Neural progenitor cell (in vitro differentiated cells): ENCODE measurements at regions not wholly inside any gene's neighbourhood (a gene's known extent, or its start where the extent isn't known, plus 50 kb on each side); places are given as distances from the start of the nearest gene placed in this dataset.

Experiments used
- DNase-seq: peaks from one replicate; pipeline ENCODE4 v3.0.0-alpha.2; 2016; ENCODE audit warnings: low spot score
- H2AFZ ChIP-seq: fragments of 200-600 bp; sonication (generic); replicated peaks from 2 replicates; pipeline ENCODE4 v1.6.1; 2016; ENCODE audit warnings: antibody characterized with exemption
- H3F3A ChIP-seq: fragments of 200-600 bp; sonication (generic); 2 replicates; pipeline ENCODE4 v1.6.1; 2016; ENCODE audit warnings: antibody characterized with exemption, low read depth
- H3K27ac ChIP-seq: fragments of 200-600 bp; sonication (generic); 2 replicates; pipeline ENCODE4 v1.5.1; 2016; ENCODE audit warnings: mild to moderate bottlenecking
- H3K27me3 ChIP-seq: fragments of 200-600 bp; sonication (generic); 2 replicates; pipeline ENCODE4 v1.6.1; 2016; ENCODE audit warnings: mild to moderate bottlenecking, moderate library complexity
- H3K36me3 ChIP-seq: fragments of 200-600 bp; sonication (generic); 2 replicates; pipeline ENCODE4 v1.5.1; 2016
- H3K4me1 ChIP-seq: fragments of 200-600 bp; sonication (generic); 2 replicates; pipeline ENCODE4 v1.6.1; 2016; ENCODE audit warnings: mixed run types
- H3K4me2 ChIP-seq: fragments of 200-600 bp; sonication (generic); 2 replicates; pipeline ENCODE4 v1.6.1; 2016
- H3K4me3 ChIP-seq: fragments of 200-600 bp; sonication (generic); 2 replicates; pipeline ENCODE4 v1.5.1; 2016
- H3K79me2 ChIP-seq: fragments of 200-600 bp; sonication (generic); 2 replicates; pipeline ENCODE4 v1.6.1; 2016; ENCODE audit warnings: low read depth
- H3K9ac ChIP-seq: fragments of 200-600 bp; sonication (generic); 2 replicates; pipeline ENCODE4 v1.6.1; 2016
- H3K9me3 ChIP-seq: fragments of 200-600 bp; sonication (generic); 2 replicates; pipeline ENCODE4 v1.5.1; 2016; ENCODE audit warnings: low read depth
- H4K20me1 ChIP-seq: fragments of 200-600 bp; sonication (generic); 2 replicates; pipeline ENCODE4 v1.6.1; 2016; ENCODE audit warnings: low read depth
- H3K27ac Mint-ChIP-seq: 3 replicates; pipeline ENCODE4 v1.8.0; 2021; ENCODE audit warnings: mixed read lengths
- H3K27me3 Mint-ChIP-seq: 2 replicates; pipeline ENCODE4 v1.8.0; 2022; ENCODE audit warnings: low read depth, mild to moderate bottlenecking, inconsistent platforms, moderate library complexity, mixed read lengths; ENCODE audit not compliant: insufficient read depth
- H3K36me3 Mint-ChIP-seq: 3 replicates; pipeline ENCODE4 v1.8.0; 2021; ENCODE audit warnings: mixed read lengths
- H3K4me1 Mint-ChIP-seq: 3 replicates; pipeline ENCODE4 v1.8.0; 2021; ENCODE audit warnings: mixed read lengths
- H3K4me3 Mint-ChIP-seq: 3 replicates; pipeline ENCODE4 v1.8.0; 2021; ENCODE audit warnings: mild to moderate bottlenecking, moderate library complexity, mixed read lengths
- H3K9me3 Mint-ChIP-seq: 3 replicates; pipeline ENCODE4 v1.8.0; 2020; ENCODE audit warnings: mixed read lengths
- EZH2 ChIP-seq: fragments of 200-600 bp; sonication (generic); IDR thresholded peaks from 2 replicates; pipeline ENCODE4 v1.6.1; 2017; ENCODE audit warnings: antibody characterized with exemption, mild to moderate bottlenecking, moderate library complexity
- EZH2phosphoT487 ChIP-seq: fragments of 200-600 bp; sonication (generic); IDR thresholded peaks from 2 replicates; pipeline ENCODE4 v1.6.1; 2017; ENCODE audit warnings: antibody characterized with exemption
- TF ChIP-seq, protein P1 (sequence below): fragments of 200-600 bp; sonication (generic); IDR thresholded peaks from 2 replicates; pipeline ENCODE4 v1.5.1; 2017; ENCODE audit warnings: antibody characterized with exemption, mild to moderate bottlenecking

DNA sequence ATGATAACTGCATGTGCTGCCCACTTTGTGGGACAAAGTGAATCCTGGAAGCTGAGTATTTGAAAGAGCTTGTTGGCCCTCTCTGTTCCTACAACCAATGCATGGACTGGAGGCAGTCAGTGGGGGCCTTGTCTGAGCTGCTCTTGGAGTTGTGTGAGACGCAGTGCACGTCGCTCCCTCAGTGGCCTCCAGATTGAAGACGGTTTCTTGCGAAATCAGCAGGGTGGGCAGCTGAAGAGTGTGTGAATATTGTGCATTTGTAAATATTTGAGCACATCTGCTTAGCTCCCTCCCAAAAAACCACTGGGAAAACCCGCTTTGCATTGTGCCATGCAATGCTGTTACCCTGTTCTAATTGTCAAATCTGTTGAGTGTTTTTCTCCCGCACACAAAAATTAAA lies 782.8 kb downstream of the PLCL1 start:
- Mint-ChIP-seq H3K9me3 (no peaks in the 10 kb centered on the region), H3K27me3 (no peaks in the 10 kb centered on the region)

DNA sequence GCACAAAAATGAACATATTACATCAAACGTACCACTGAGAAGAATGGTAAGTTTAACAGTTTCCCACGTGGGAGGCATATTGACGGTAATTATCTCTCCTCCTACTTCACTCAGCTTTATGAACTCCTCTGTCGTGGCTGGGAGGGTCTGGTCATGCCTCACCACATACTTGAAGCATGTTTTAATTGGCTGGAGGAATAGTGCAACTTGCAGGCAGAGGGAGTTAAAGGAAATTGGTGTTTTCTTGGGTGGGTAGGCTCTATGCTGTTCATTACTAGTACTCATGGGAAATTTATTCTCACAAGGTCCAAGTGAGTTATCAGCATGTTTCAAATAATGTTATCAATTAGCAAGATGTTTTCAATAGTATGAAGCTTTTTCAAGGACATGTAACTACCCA lies 767.0 kb downstream of the PLCL1 start:
- H3K4me1 Mint-ChIP-seq, result no peaks in the 10 kb centered on the region
- Histone ChIP-seq H3K27ac (no peak overlapping the region), H2AFZ (no peak overlapping the region), H3K4me3 (no peak overlapping the region), H3K9me3 (no peaks in the 10 kb centered on the region), H3K27me3 (no peaks in the 10 kb centered on the region), H4K20me1 (no peaks in the 10 kb centered on the region), H3K4me2 (no peak overlapping the region), H3K79me2 (no peaks in the 10 kb centered on the region), H3K9ac (no peak overlapping the region), H3K4me1 (no peaks in the 10 kb centered on the region), H3K36me3 (no peaks in the 10 kb centered on the region), H3F3A (no peaks in the 10 kb centered on the region)
- no peak for DNase-seq
- TF ChIP-seq, protein P1, sequence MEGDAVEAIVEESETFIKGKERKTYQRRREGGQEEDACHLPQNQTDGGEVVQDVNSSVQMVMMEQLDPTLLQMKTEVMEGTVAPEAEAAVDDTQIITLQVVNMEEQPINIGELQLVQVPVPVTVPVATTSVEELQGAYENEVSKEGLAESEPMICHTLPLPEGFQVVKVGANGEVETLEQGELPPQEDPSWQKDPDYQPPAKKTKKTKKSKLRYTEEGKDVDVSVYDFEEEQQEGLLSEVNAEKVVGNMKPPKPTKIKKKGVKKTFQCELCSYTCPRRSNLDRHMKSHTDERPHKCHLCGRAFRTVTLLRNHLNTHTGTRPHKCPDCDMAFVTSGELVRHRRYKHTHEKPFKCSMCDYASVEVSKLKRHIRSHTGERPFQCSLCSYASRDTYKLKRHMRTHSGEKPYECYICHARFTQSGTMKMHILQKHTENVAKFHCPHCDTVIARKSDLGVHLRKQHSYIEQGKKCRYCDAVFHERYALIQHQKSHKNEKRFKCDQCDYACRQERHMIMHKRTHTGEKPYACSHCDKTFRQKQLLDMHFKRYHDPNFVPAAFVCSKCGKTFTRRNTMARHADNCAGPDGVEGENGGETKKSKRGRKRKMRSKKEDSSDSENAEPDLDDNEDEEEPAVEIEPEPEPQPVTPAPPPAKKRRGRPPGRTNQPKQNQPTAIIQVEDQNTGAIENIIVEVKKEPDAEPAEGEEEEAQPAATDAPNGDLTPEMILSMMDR, result no peak
- no peak for TF ChIP-seq EZH2phosphoT487
- TF ChIP-seq EZH2, result no peak
- H3K36me3 Mint-ChIP-seq, result no peaks in the 10 kb centered on the region
- no peak overlapping the region for H3K4me3 Mint-ChIP-seq
- no peaks in the 10 kb centered on the region for H3K27me3 Mint-ChIP-seq
- no peak overlapping the region for H3K27ac Mint-ChIP-seq
- H3K9me3 Mint-ChIP-seq, result peaks cover 2% of the 10 kb centered on the region

More for the DNA sequence above, 782.8 kb downstream of the PLCL1 start:
- Histone ChIP-seq H3K79me2 (no peaks in the 10 kb centered on the region), H2AFZ (peak overlapping the region; percentile 6), H3K27me3 (no peaks in the 10 kb centered on the region), H3K4me1 (no peaks in the 10 kb centered on the region), H3K4me3 (no peak overlapping the region), H3K9me3 (no peaks in the 10 kb centered on the region), H3F3A (no peaks in the 10 kb centered on the region), H3K9ac (no peak overlapping the region), H4K20me1 (no peaks in the 10 kb centered on the region), H3K27ac (no peak overlapping the region), H3K4me2 (no peak overlapping the region), H3K36me3 (no peaks in the 10 kb centered on the region)
- Mint-ChIP-seq H3K4me1 (peaks cover 4% of the 10 kb centered on the region), H3K27ac (no peak overlapping the region), H3K4me3 (no peak overlapping the region), H3K36me3 (no peaks in the 10 kb centered on the region)
- no peak for DNase-seq
- TF ChIP-seq EZH2 (no peak), EZH2phosphoT487 (no peak)
- TF ChIP-seq, protein P1, result no peak

- Histone ChIP-seq H3K9ac (no peak overlapping the region), H3K27ac (no peak overlapping the region), H4K20me1 (no peaks in the 10 kb centered on the region), H3K9me3 (no peaks in the 10 kb centered on the region), H3F3A (no peaks in the 10 kb centered on the region), H3K4me1 (no peaks in the 10 kb centered on the region), H3K27me3 (no peaks in the 10 kb centered on the region), H3K79me2 (no peaks in the 10 kb centered on the region), H3K4me2 (no peak overlapping the region), H2AFZ (no peak overlapping the region), H3K36me3 (no peaks in the 10 kb centered on the region), H3K4me3 (no peak overlapping the region)
- Mint-ChIP-seq H3K27me3 (no peaks in the 10 kb centered on the region), H3K9me3 (peaks cover 15% of the 10 kb centered on the region), H3K36me3 (no peaks in the 10 kb centered on the region), H3K27ac (no peak overlapping the region), H3K4me1 (peaks cover 4% of the 10 kb centered on the region), H3K4me3 (no peak overlapping the region)
- DNase-seq, result no peak
- TF ChIP-seq, protein P1, result no peak
- TF ChIP-seq EZH2phosphoT487 (no peak), EZH2 (no peak)
Measured at GRCh38 chr2:198558176-198558575, 753.8 kb downstream of the PLCL1 start.

DNA sequence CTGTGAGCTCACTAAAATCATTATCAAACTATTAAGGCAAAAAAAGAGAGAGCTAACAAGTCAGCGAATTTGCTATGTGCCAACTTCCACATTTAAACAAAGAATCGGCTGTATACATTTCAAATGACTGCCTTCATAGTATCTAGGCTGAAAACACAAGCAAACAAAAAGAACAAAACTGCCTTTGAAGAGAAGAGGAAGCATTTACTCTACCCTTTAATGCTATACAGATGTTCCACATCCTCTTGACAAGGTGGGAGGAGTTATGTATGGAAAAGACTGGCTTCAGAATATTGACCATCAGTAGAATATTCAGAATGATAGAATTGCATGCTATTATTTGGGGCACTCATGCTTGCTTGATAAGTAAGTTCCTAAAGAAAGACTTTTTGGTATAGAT lies 741.7 kb downstream of the PLCL1 start:
- H2AFZ ChIP-seq, result no peak overlapping the region
- H3K4me1 ChIP-seq, result no peaks in the 10 kb centered on the region
- no peak overlapping the region for H3K4me3 ChIP-seq
- no peaks in the 10 kb centered on the region for H3K4me1 Mint-ChIP-seq
- H3K4me2 ChIP-seq, result no peak overlapping the region
- no peaks in the 10 kb centered on the region for H3K27me3 Mint-ChIP-seq
- H3K27me3 ChIP-seq, result no peaks in the 10 kb centered on the region
- no peaks in the 10 kb centered on the region for H3K36me3 ChIP-seq
- DNase-seq, result no peak
- no peak overlapping the region for H3K4me3 Mint-ChIP-seq
- H3K27ac Mint-ChIP-seq, result no peak overlapping the region
- no peak overlapping the region for H3K9ac ChIP-seq
- no peaks in the 10 kb centered on the region for H4K20me1 ChIP-seq
- H3K9me3 ChIP-seq, result no peaks in the 10 kb centered on the region
- no peaks in the 10 kb centered on the region for H3K9me3 Mint-ChIP-seq
- H3F3A ChIP-seq, result no peaks in the 10 kb centered on the region
- TF ChIP-seq, protein P1, result no peak
- no peak for TF ChIP-seq EZH2
- TF ChIP-seq EZH2phosphoT487, result no peak
- no peak overlapping the region for H3K27ac ChIP-seq
- no peaks in the 10 kb centered on the region for H3K36me3 Mint-ChIP-seq
- H3K79me2 ChIP-seq, result no peaks in the 10 kb centered on the region
